ENCODE measurements at regions not wholly inside any gene's neighbourhood (a gene's known extent, or its start where the extent isn't known, plus 50 kb on each side); places are given as distances from the start of the nearest gene placed in this dataset.

- TF ChIP-seq POLR2AphosphoS5 (IDR thresholded peaks at IDR 0.05; ENCODE audit: low read depth, low read length) = no peak
- TF ChIP-seq TAF1 (IDR thresholded peaks at IDR 0.05; ENCODE audit: borderline replicate concordance, low read depth, low read length) = no peak
Observed at GRCh38 chr10:36872702-36873393, 252.6 kb upstream of the ANKRD30A start.

Data from GM12892 (cell line).